SK-N-SH (cell line): ENCODE measurements at regions not wholly inside any gene's neighbourhood (a gene's known extent, or its start where the extent isn't known, plus 50 kb on each side); places are given as distances from the start of the nearest gene placed in this dataset.

ENCODE experiments used
- CTCF ChIA-PET: fragments of 300-600, 350-600 bp; formaldehyde crosslinking; extraction: SDS; loops from one replicate; lab custom pipeline; 2021; lab: Yijun Ruan, JAX
- POLR2A ChIA-PET: fragments of 350-600 bp; sonication (Branson Sonifier 250); formaldehyde crosslinking; extraction: SDS; loops from one replicate; lab custom pipeline; 2020; ENCODE audit warnings: antibody characterized with exemption, inconsistent platforms; lab: Yijun Ruan, JAX
- DNase-seq: peaks from one replicate; pipeline ENCODE4 v3.0.0; 2012
- H2AFZ ChIP-seq: fragments of 200-600 bp; sonication (generic); 2 replicates; pipeline ENCODE4 v1.8.1; 2016; ENCODE audit warnings: antibody characterized with exemption, mild to moderate bottlenecking, low read depth
- H3F3A ChIP-seq: fragments of 200-600 bp; sonication (generic); replicated peaks from 2 replicates; pipeline ENCODE3; 2016; ENCODE audit warnings: antibody characterized with exemption, mild to moderate bottlenecking; ENCODE audit not compliant: insufficient read depth
- H3K27ac ChIP-seq, 2 experiments: fragments of 200-500 bp in 1 of 2; fragments of 200-600 bp in 1 of 2; sonication (Bioruptor generic) in 1 of 2; sonication (generic), shearing (Covaris generic) in 1 of 2; 2 replicates each; pipeline versions ENCODE4 v1.5.1 to v1.6.1; 2014 to 2016; ENCODE audit warnings: low read depth in 2 of 2, inconsistent platforms in 1 of 2, low read length in 1 of 2, mild to moderate bottlenecking in 1 of 2, mixed read lengths in 1 of 2
- H3K27me3 ChIP-seq: fragments of 200-600 bp; sonication (generic), shearing (Covaris generic); 2 replicates; pipeline ENCODE4 v1.6.1; 2016; ENCODE audit warnings: mixed run types; ENCODE audit not compliant: insufficient read depth
- H3K36me3 ChIP-seq, 2 experiments: fragments of 200-500 bp in 1 of 2; fragments of 200-600 bp in 1 of 2; sonication (Bioruptor generic) in 1 of 2; sonication (generic) in 1 of 2; replicated peaks in 1 of 2; 2 replicates each; pipeline versions ENCODE3 to v1.5.1; 2014 to 2016; ENCODE audit warnings: low read length in 1 of 2, mild to moderate bottlenecking in 1 of 2; ENCODE audit not compliant: insufficient read depth in 2 of 2, control insufficient read depth in 1 of 2
- H3K4me1 ChIP-seq, 2 experiments: fragments of 200-500 bp in 1 of 2; fragments of 200-600 bp in 1 of 2; sonication (Bioruptor generic) in 1 of 2; sonication (generic), shearing (Covaris generic) in 1 of 2; 2 replicates each; pipeline versions ENCODE4 v1.5.1 to v1.6.1; 2014 to 2016; ENCODE audit warnings: low read depth in 1 of 2, low read length in 1 of 2, mixed run types in 1 of 2; ENCODE audit not compliant: insufficient read depth in 2 of 2, control insufficient read depth in 1 of 2
- H3K4me2 ChIP-seq: fragments of 200-600 bp; sonication (generic), shearing (Covaris generic); 2 replicates; pipeline ENCODE4 v1.6.1; 2017; ENCODE audit warnings: mixed run types
- H3K4me3 ChIP-seq, 2 experiments: fragments of 200-500 bp in 1 of 2; fragments of 200-600 bp in 1 of 2; sonication (Bioruptor generic) in 1 of 2; sonication (generic), shearing (Covaris generic) in 1 of 2; 2 replicates each; pipeline versions ENCODE4 v1.5.1 to v1.8.1; 2014 to 2016; ENCODE audit warnings: low read depth in 2 of 2, inconsistent platforms in 1 of 2, low read length in 1 of 2, mild to moderate bottlenecking in 1 of 2, mixed read lengths in 1 of 2, moderate library complexity in 1 of 2
- H3K79me2 ChIP-seq: fragments of 200-600 bp; sonication (generic); 2 replicates; pipeline ENCODE4 v1.8.1; 2017; ENCODE audit warnings: mild to moderate bottlenecking; ENCODE audit not compliant: insufficient read depth
- H3K9ac ChIP-seq: fragments of 200-600 bp; sonication (generic); 2 replicates; pipeline ENCODE4 v1.6.1; 2017; ENCODE audit warnings: mixed run types
- H3K9me2 ChIP-seq: fragments of 200-600 bp; sonication (generic); 2 replicates; pipeline ENCODE4 v1.6.1; 2017; ENCODE audit warnings: mixed run types
- H3K9me3 ChIP-seq: fragments of 200-600 bp; sonication (generic); 2 replicates; pipeline ENCODE4 v1.6.1; 2017; ENCODE audit warnings: mixed run types, mild to moderate bottlenecking, moderate library complexity
- H4K20me1 ChIP-seq: fragments of 200-600 bp; sonication (generic); 2 replicates; pipeline ENCODE4 v1.6.1; 2017; ENCODE audit warnings: mild to moderate bottlenecking, mixed run types; ENCODE audit not compliant: insufficient read depth
- CHD2 ChIP-seq: fragments of 150-350 bp; IDR thresholded peaks from 2 replicates; pipeline ENCODE4 v1.6.1; 2018; ENCODE audit warnings: low read length; ENCODE audit not compliant: partially characterized antibody
- CTCF ChIP-seq: fragments of 200-600 bp; sonication (generic); IDR thresholded peaks from 2 replicates; pipeline ENCODE4 v1.6.1; 2017; ENCODE audit warnings: antibody characterized with exemption, mild to moderate bottlenecking, moderate library complexity
- ELF1 ChIP-seq: IDR thresholded peaks from 2 replicates; pipeline ENCODE4 v1.4.0; 2012
- FOSL2 ChIP-seq: IDR thresholded peaks from 2 replicates; pipeline ENCODE4 v1.4.0; 2012; ENCODE audit warnings: low read depth, mild to moderate bottlenecking, moderate library complexity, borderline replicate concordance
- GABPA ChIP-seq: IDR thresholded peaks from 2 replicates; pipeline ENCODE4 v1.4.0; 2012; ENCODE audit warnings: low read depth, mild to moderate bottlenecking
- GATA2 ChIP-seq: sonication (generic); formaldehyde crosslinking; IDR thresholded peaks from 2 replicates; pipeline ENCODE4 v1.5.0; 2020; ENCODE audit warnings: mild to moderate bottlenecking, missing genetic modification reagents
- IRF3 ChIP-seq: fragments of 150-350 bp; IDR thresholded peaks from 2 replicates; pipeline ENCODE4 v1.6.1; 2016; ENCODE audit warnings: mild to moderate bottlenecking, low read depth, low read length
- MAX ChIP-seq: IDR thresholded peaks from 2 replicates; pipeline ENCODE4 v1.4.0; 2012; ENCODE audit warnings: low read depth
- MEF2A ChIP-seq: IDR thresholded peaks from 2 replicates; pipeline ENCODE4 v1.4.0; 2012; ENCODE audit warnings: low read depth, borderline replicate concordance
- MXI1 ChIP-seq: IDR thresholded peaks from 2 replicates; pipeline ENCODE4 v1.6.1; 2012; ENCODE audit warnings: mild to moderate bottlenecking, low read depth, low read length, improper control_type of control experiment
- PBX3 ChIP-seq: IDR thresholded peaks from 2 replicates; pipeline ENCODE4; 2012
- RCOR1 ChIP-seq: fragments of 150-350 bp; IDR thresholded peaks from 2 replicates; pipeline ENCODE4 v1.6.1; 2017; ENCODE audit warnings: antibody characterized with exemption, low read length
- TEAD4 ChIP-seq: IDR thresholded peaks from 2 replicates; pipeline ENCODE4 v1.4.0; 2012; ENCODE audit warnings: mild to moderate bottlenecking, borderline replicate concordance; ENCODE audit not compliant: insufficient read depth
- ZBTB33 ChIP-seq: IDR thresholded peaks from 2 replicates; pipeline ENCODE4 v1.4.0; 2012; ENCODE audit warnings: low read depth, borderline replicate concordance
- WGBS: methylation state at CpG from one replicate; pipeline ENCODE4 v1.1.6; 2017; ENCODE audit warnings: low lambda C conversion rate; 5-methylcytosine and 5-hydroxymethylcytosine counted together

GRCh38 chr5:155512329-155512728 is 498.8 kb downstream of the KIF4B start:
- H3K79me2 ChIP-seq = no peaks in the 10 kb centered on the region
- H3K27ac ChIP-seq = no peak overlapping the region
- H3K9me3 ChIP-seq = no peaks in the 10 kb centered on the region
- no peaks in the 10 kb centered on the region for H3K9me2 ChIP-seq
- WGBS = 6% methylated on average over 1 of the region's 1 CpG
- no peaks in the 10 kb centered on the region for H3K27me3 ChIP-seq
- H3K36me3 ChIP-seq = no peaks in the 10 kb centered on the region
- H3K4me3 ChIP-seq = no peak overlapping the region
- no peak overlapping the region for H3K4me2 ChIP-seq
- no peak overlapping the region for H2AFZ ChIP-seq
- no peaks in the 10 kb centered on the region for H4K20me1 ChIP-seq
- ChIA-PET CTCF (no interaction called here), POLR2A (no interaction called here)
- DNase-seq = no peak
- H3F3A ChIP-seq = no peaks in the 10 kb centered on the region
- H3K9ac ChIP-seq = no peak overlapping the region
- TF ChIP-seq GATA2 (CRISPR knock-in tag) (no peak), PBX3 (no peak), ELF1 (no peak), TEAD4 (no peak), MXI1 (no peak), IRF3 (no peak), ZBTB33 (no peak), RCOR1 (no peak), CTCF (no peak), MEF2A (no peak), MAX (no peak), FOSL2 (no peak), CHD2 (no peak), GABPA (no peak)
- H3K4me1 ChIP-seq = peaks cover 0 to 2% of the 10 kb centered on the region in 2 experiments; a peak in 1 of 4 replicates
